Stomach smooth muscle (tissue), 2 donors: ENCODE measurements at regions not wholly inside any gene's neighbourhood (a gene's known extent, or its start where the extent isn't known, plus 50 kb on each side); places are given as distances from the start of the nearest gene placed in this dataset.

Source experiments
- H3K27ac ChIP-seq: one replicate; pipeline ENCODE4 v1.7.0; 2013; ENCODE audit warnings: mild to moderate bottlenecking, low read length, inconsistent platforms
- H3K27me3 ChIP-seq, 2 donors: one replicate each; pipeline ENCODE4 v1.7.0; 2013; ENCODE audit warnings: low read length in 2 of 2; ENCODE audit not compliant: insufficient read depth in 2 of 2, control insufficient read depth in 1 of 2
- H3K36me3 ChIP-seq, 2 donors: one replicate each; pipeline ENCODE4 v1.7.0; 2013; ENCODE audit warnings: low read length in 2 of 2; ENCODE audit not compliant: control insufficient read depth in 2 of 2, insufficient read depth in 2 of 2
- H3K4me1 ChIP-seq: one replicate; pipeline ENCODE4 v1.7.0; 2013; ENCODE audit warnings: low read length; ENCODE audit not compliant: control insufficient read depth, insufficient read depth
- H3K4me3 ChIP-seq, 2 donors: one replicate each; pipeline ENCODE4 v1.7.0; 2013; ENCODE audit warnings: low read length in 2 of 2
- H3K9ac ChIP-seq, 2 donors: one replicate each; pipeline ENCODE4 v1.7.0; 2013; ENCODE audit warnings: low read length in 2 of 2, mild to moderate bottlenecking in 1 of 2
- H3K9me3 ChIP-seq, 2 donors: one replicate each; pipeline ENCODE4 v1.7.0; 2013; ENCODE audit warnings: low read length in 2 of 2; ENCODE audit not compliant: control insufficient read depth in 2 of 2
- donor health status: healthy.
- donor health status: Pancreatic carcinoma.

DNA sequence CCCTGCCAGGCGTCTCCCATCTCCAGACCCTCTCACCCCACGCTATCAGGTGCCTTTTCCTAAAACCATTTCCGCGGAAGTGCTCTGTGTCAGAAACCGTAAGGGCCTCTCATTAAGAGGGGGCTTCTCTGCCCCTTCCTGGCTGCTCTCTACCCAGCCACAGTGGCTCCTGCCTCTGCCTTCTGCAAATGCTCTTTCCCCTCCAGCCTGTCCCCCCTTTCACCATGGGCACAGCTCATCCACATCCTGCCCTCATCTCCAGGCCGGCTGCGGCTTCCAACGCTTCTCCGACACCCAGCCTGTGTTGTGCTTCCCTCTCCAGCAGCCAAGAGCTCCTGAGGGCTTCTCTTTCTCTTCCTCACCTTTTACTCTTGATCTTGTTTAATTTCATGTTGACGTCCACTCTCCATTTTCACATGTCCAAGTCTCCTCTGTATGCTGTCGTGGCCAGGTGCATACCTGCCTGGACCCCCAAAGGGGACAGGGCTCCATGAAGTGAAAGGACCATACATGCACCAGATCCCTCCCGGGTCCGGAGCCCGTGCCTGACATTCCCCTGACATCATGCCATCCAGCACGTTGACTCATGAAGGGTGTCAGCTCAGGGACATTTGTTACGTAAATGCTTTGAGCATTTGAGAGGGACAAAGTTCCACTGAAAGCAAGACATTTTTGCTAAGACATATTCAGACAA is 306.5 kb downstream of the AJAP1 start:
- Histone ChIP-seq H3K27ac (no peak overlapping the region), H3K27me3 (peaks cover 0 to 5% of the 10 kb centered on the region in 2 donors), H3K9me3 (no peaks in the 10 kb centered on the region), H3K9ac (no peak overlapping the region), H3K4me3 (no peak overlapping the region), H3K4me1 (no peaks in the 10 kb centered on the region), H3K36me3 (no peaks in the 10 kb centered on the region)

DNA sequence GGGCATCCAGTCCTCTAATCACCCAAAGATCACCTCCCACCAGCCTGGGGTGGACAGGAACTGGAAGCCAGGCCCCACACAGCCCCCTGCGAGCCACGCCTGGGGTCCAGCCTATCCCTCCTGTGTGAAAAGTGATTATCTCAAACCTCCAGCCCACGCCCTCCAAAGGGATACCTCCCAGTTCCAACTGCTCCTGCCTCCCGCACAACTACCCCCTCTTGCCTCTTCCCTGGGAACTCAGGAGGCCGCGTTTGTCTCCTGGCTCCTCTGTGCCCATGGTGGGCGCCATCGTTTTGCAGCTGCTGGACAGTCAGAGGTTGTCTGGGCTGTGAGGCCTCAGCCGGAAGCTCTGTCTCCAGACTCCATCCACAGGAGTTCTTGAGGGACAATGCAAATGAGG is 305.9 kb downstream of the AJAP1 start:
- H3K9ac ChIP-seq: no peak overlapping the region
- peaks cover 0 to 5% of the 10 kb centered on the region in 2 donors for H3K27me3 ChIP-seq
- no peak overlapping the region for H3K4me3 ChIP-seq
- H3K36me3 ChIP-seq: no peaks in the 10 kb centered on the region
- H3K27ac ChIP-seq: no peak overlapping the region
- H3K9me3 ChIP-seq: no peaks in the 10 kb centered on the region
- no peaks in the 10 kb centered on the region for H3K4me1 ChIP-seq

DNA sequence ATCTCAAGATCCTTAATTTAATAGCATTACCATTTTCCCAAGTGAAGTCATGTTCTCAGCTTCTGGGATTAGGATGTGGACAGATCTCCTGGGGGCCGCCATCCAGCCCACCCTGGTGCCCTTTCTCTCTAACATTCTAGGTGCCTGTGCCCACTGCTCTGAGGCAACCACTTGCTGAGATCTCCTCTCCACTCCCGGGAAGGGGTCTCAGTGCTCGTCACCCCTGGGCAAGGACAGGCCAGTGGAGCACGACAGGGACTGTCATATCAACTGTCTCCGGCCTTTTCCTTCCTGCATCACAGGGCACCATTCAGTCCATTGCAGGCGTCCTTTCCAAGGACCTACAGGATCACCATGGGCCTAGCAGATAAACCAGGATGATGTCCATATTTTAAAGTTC is 304.8 kb downstream of the AJAP1 start:
- Histone ChIP-seq H3K27me3 (peaks cover 0 to 5% of the 10 kb centered on the region in 2 donors), H3K4me1 (no peaks in the 10 kb centered on the region), H3K9me3 (peaks cover 0 to 2% of the 10 kb centered on the region in 2 donors), H3K4me3 (no peak overlapping the region), H3K27ac (no peak overlapping the region), H3K9ac (no peak overlapping the region), H3K36me3 (no peaks in the 10 kb centered on the region)

DNA sequence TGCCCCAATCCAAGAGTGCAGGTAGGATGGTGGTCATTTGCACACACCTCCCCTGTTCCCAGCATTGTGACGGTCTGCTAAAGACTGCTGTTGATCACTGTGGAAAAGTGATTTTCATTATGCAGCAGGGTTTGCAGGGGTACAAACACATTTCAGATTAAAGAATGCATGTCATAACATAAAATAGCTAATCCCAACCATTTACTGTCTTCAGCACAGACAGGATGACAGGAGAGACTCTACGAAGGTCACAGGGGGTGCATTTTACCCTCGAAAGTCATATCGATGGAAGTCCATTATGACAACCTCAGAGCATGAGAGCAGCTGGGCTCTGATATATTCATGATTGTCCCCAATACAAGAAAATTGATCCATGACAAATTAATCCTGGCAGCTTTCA is 302.6 kb downstream of the AJAP1 start:
- Histone ChIP-seq H3K27ac (no peak overlapping the region), H3K9me3 (peaks cover 0 to 5% of the 10 kb centered on the region in 2 donors), H3K4me3 (no peak overlapping the region), H3K27me3 (peaks cover 0 to 3% of the 10 kb centered on the region in 2 donors), H3K36me3 (no peaks in the 10 kb centered on the region), H3K4me1 (no peaks in the 10 kb centered on the region), H3K9ac (no peak overlapping the region)

- peaks cover 0 to 12% of the 10 kb centered on the region in 2 donors for H3K9me3 ChIP-seq
- H3K4me3 ChIP-seq: no peak overlapping the region
- H3K4me1 ChIP-seq: no peaks in the 10 kb centered on the region
- no peaks in the 10 kb centered on the region for H3K36me3 ChIP-seq
- H3K27ac ChIP-seq: no peak overlapping the region
- peaks cover 0 to 3% of the 10 kb centered on the region in 2 donors for H3K27me3 ChIP-seq
- no peak overlapping the region for H3K9ac ChIP-seq
These were observed 300.0 kb downstream of the AJAP1 start for GRCh38 chr1:4954392-4954791.

GRCh38 chr1:4951601-4952000 is 297.2 kb downstream of the AJAP1 start:
- H3K27me3 ChIP-seq: no peaks in the 10 kb centered on the region
- H3K9ac ChIP-seq: no peak overlapping the region
- no peaks in the 10 kb centered on the region for H3K36me3 ChIP-seq
- no peak overlapping the region for H3K4me3 ChIP-seq
- H3K9me3 ChIP-seq: peaks cover under 1 to 12% of the 10 kb centered on the region in 2 donors
- H3K4me1 ChIP-seq: no peaks in the 10 kb centered on the region
- H3K27ac ChIP-seq: no peak overlapping the region

DNA sequence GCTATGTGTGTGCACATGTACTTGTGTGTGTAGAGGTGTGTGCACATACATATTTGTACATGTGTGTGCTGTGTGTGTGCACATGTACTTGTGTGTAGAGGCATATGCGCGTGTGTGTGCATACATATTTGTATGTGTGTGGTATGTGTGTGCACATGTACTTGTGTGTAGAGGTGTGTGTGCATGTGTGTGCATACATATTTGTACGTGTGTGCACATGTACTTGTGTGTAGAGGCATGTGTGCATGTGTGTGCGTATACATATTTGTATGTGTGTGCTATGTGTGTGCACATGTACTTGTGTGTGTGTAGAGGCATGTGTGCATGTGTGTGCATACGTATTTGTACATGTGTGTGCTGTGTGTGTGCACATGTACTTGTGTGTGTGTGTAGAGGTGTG is 291.9 kb downstream of the AJAP1 start:
- Histone ChIP-seq H3K27me3 (no peaks in the 10 kb centered on the region), H3K4me3 (no peak overlapping the region), H3K27ac (no peak overlapping the region), H3K9ac (no peak overlapping the region), H3K36me3 (no peaks in the 10 kb centered on the region), H3K9me3 (peaks cover under 1 to 5% of the 10 kb centered on the region in 2 donors), H3K4me1 (peaks cover 8% of the 10 kb centered on the region)

- Histone ChIP-seq H3K9ac (no peak overlapping the region), H3K27ac (no peak overlapping the region), H3K36me3 (no peaks in the 10 kb centered on the region), H3K9me3 (peaks cover 0 to 5% of the 10 kb centered on the region in 2 donors), H3K4me3 (no peak overlapping the region), H3K4me1 (peaks cover 8% of the 10 kb centered on the region), H3K27me3 (no peaks in the 10 kb centered on the region)
These were observed 290.5 kb downstream of the AJAP1 start for GRCh38 chr1:4944911-4945310.

DNA sequence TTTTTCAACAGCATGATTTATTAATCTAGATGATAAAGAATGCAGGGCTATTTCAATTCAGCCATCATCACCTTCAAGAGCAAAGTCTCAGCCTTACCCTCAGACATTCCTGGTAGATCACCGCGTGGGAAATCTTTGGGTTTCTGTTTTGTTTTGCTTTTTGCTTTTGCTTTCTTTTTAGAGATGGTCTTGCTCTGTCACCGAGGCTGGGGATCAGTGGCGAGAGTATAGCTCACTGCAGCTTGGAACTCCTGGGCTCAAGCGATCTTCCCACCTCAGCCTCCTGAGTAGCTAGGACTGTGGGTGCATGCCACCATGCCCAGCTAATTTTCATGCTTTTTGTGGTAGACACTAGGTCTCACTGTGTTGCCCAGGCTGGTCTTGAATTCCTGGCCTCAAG is 289.7 kb downstream of the AJAP1 start:
- H3K4me3 ChIP-seq: no peak overlapping the region
- H3K4me1 ChIP-seq: peaks cover 8% of the 10 kb centered on the region
- no peak overlapping the region for H3K27ac ChIP-seq

DNA sequence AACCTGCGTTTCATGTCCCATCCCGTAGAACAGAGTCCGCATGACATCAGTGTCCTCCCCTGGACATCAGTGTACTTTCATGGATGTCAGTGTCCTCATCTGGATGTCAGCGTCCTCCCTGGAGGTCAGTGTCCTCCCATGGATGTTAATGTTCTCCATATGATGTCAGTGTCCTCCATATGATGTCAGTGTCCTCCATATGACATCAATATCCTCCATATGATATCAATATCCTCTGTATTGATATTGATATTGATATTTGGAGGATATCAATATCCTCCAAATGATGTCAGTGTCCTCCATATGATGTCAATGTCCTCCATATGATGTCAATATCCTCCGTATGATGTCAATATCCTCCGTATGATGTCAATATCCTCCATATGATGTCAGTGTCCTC is 284.9 kb downstream of the AJAP1 start:
- H3K27ac ChIP-seq: no peak overlapping the region
- H3K9me3 ChIP-seq: peaks cover 0 to 1% of the 10 kb centered on the region in 2 donors
- H3K9ac ChIP-seq: no peak overlapping the region
- H3K4me3 ChIP-seq: no peak overlapping the region
- peaks cover 18% of the 10 kb centered on the region for H3K4me1 ChIP-seq
- no peaks in the 10 kb centered on the region for H3K36me3 ChIP-seq
- no peaks in the 10 kb centered on the region for H3K27me3 ChIP-seq

More for the DNA sequence above, 289.7 kb downstream of the AJAP1 start:
- Histone ChIP-seq H3K9me3 (peaks cover 1 to 5% of the 10 kb centered on the region in 2 donors), H3K27me3 (no peaks in the 10 kb centered on the region), H3K36me3 (no peaks in the 10 kb centered on the region), H3K9ac (no peak overlapping the region)

- Histone ChIP-seq H3K36me3 (no peaks in the 10 kb centered on the region), H3K9me3 (peaks cover 0 to 1% of the 10 kb centered on the region in 2 donors), H3K27ac (no peak overlapping the region), H3K9ac (no peak overlapping the region), H3K27me3 (no peaks in the 10 kb centered on the region), H3K4me1 (peaks cover 18% of the 10 kb centered on the region), H3K4me3 (no peak overlapping the region)
These were observed 283.6 kb downstream of the AJAP1 start for GRCh38 chr1:4937876-4938534.
